Activated B cell treated with CpG ODN at 0.5 μM for 24 hours (primary cell): ENCODE measurements at regions not wholly inside any gene's neighbourhood (a gene's known extent, or its start where the extent isn't known, plus 50 kb on each side); places are given as distances from the start of the nearest gene placed in this dataset.

Source experiments
- ATAC-seq: fragments of 200-7000 bp; cut with Tn5 transposase; one replicate; pipeline ENCODE4 v1.10.0; 2021; ENCODE audit warnings: low read depth, mild to moderate bottlenecking, moderate library complexity
- CTCF ChIA-PET: fragments of 350-600 bp; sonication (Branson Sonifier 250); formaldehyde crosslinking; loops from one replicate; lab custom pipeline; 2021; ENCODE audit warnings: antibody characterized with exemption; lab: Charles Lee
- POLR2A ChIA-PET: fragments of 350-600 bp; sonication (Branson Sonifier 250); formaldehyde crosslinking; loops from one replicate; lab custom pipeline; 2021; ENCODE audit warnings: antibody characterized with exemption; lab: Charles Lee
- DNase-seq: peaks from one replicate; pipeline ENCODE4 v3.0.0; 2022
- H3K27ac Mint-ChIP-seq: one replicate; pipeline ENCODE4 v1.8.0; 2020; ENCODE audit warnings: mixed read lengths
- H3K27me3 Mint-ChIP-seq: one replicate; pipeline ENCODE4 v1.8.0; 2021; ENCODE audit warnings: mixed read lengths
- H3K36me3 Mint-ChIP-seq: one replicate; pipeline ENCODE4 v1.8.0; 2021; ENCODE audit warnings: low read depth, mixed read lengths
- H3K4me1 Mint-ChIP-seq: one replicate; pipeline ENCODE4 v1.8.0; 2021; ENCODE audit warnings: mixed read lengths
- H3K4me3 Mint-ChIP-seq: one replicate; pipeline ENCODE4 v1.8.0; 2020; ENCODE audit warnings: mild to moderate bottlenecking, mixed read lengths
- H3K9me3 Mint-ChIP-seq: one replicate; pipeline ENCODE4 v1.8.0; 2020; ENCODE audit warnings: mixed read lengths
- intact Hi-C: fragments of 100-400 bp; cut with micrococcal nuclease; formaldehyde crosslinking; loops from one replicate; pipeline ENCODE4 v1.15.1; 2024
- TF ChIP-seq, protein P1 (sequence below): fragments of 200-600 bp; IDR thresholded peaks from one replicate; pipeline ENCODE4 v1.8.0; 2022; ENCODE audit warnings: antibody characterized with exemption, mild to moderate bottlenecking

GRCh38 chr7:45255187-45255586 is 97.6 kb downstream of the RAMP3 start:
- Mint-ChIP-seq H3K27me3 (peaks cover 33% of the 10 kb centered on the region), H3K9me3 (no peaks in the 10 kb centered on the region), H3K4me1 (peaks cover 22% of the 10 kb centered on the region), H3K36me3 (no peaks in the 10 kb centered on the region), H3K4me3 (no peak overlapping the region), H3K27ac (no peak overlapping the region)
- ChIA-PET POLR2A (no interaction called here), CTCF (no interaction called here)
- intact Hi-C loops = no loop called here
- TF ChIP-seq, protein P1, sequence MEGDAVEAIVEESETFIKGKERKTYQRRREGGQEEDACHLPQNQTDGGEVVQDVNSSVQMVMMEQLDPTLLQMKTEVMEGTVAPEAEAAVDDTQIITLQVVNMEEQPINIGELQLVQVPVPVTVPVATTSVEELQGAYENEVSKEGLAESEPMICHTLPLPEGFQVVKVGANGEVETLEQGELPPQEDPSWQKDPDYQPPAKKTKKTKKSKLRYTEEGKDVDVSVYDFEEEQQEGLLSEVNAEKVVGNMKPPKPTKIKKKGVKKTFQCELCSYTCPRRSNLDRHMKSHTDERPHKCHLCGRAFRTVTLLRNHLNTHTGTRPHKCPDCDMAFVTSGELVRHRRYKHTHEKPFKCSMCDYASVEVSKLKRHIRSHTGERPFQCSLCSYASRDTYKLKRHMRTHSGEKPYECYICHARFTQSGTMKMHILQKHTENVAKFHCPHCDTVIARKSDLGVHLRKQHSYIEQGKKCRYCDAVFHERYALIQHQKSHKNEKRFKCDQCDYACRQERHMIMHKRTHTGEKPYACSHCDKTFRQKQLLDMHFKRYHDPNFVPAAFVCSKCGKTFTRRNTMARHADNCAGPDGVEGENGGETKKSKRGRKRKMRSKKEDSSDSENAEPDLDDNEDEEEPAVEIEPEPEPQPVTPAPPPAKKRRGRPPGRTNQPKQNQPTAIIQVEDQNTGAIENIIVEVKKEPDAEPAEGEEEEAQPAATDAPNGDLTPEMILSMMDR = no peak
- no peak for ATAC-seq
- no peak for DNase-seq

- Mint-ChIP-seq H3K27me3 (peaks cover 39% of the 10 kb centered on the region), H3K27ac (no peak overlapping the region), H3K4me3 (no peak overlapping the region), H3K4me1 (peaks cover 24% of the 10 kb centered on the region), H3K36me3 (no peaks in the 10 kb centered on the region), H3K9me3 (no peaks in the 10 kb centered on the region)
- ATAC-seq (no peak), DNase-seq (no peak)
- ChIA-PET POLR2A (no interaction called here), CTCF (interaction anchor here (0.7 kb wide), 1 partner anchor 100 kb away, joined by 4 read pairs; no protein-coding TSS in a partner anchor)
- TF ChIP-seq, protein P1 = no peak
- intact Hi-C loops = no loop called here
Measured at GRCh38 chr7:45256309-45256708, 98.7 kb downstream of the RAMP3 start.

DNA sequence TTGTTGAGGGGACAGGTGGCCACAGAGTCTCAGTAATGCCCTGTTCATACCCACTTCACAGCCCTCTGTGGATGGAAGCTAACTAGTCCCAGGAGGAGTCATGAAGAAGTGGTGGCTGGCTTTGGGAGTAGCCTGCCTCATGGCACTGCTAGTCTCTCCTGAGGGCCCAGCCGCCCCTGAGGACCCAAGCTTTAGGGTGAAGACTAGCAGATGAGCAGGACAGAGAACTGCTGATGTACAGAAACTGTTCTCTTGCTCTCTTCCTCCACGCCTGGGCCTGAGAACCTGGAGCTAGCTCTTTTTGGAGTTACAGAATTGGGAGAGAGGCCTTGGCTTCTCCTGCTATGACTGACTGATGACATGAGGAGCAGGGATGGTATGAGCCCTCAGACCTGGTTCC is 99.2 kb downstream of the RAMP3 start:
- intact Hi-C loops = no loop called here
- H3K9me3 Mint-ChIP-seq = no peaks in the 10 kb centered on the region
- CTCF ChIA-PET = no interaction called here
- no peaks in the 10 kb centered on the region for H3K36me3 Mint-ChIP-seq
- peaks cover 24% of the 10 kb centered on the region for H3K4me1 Mint-ChIP-seq
- POLR2A ChIA-PET = no interaction called here
- no peak overlapping the region for H3K27ac Mint-ChIP-seq
- H3K4me3 Mint-ChIP-seq = no peak overlapping the region
- no peak for DNase-seq
- no peak for ATAC-seq
- TF ChIP-seq, protein P1 = no peak
- peaks cover 41% of the 10 kb centered on the region for H3K27me3 Mint-ChIP-seq

GRCh38 chr7:45257284-45257683 is 99.7 kb downstream of the RAMP3 start:
- Mint-ChIP-seq H3K9me3 (no peaks in the 10 kb centered on the region), H3K4me3 (no peak overlapping the region), H3K4me1 (peaks cover 24% of the 10 kb centered on the region), H3K36me3 (no peaks in the 10 kb centered on the region), H3K27me3 (peaks cover 44% of the 10 kb centered on the region), H3K27ac (no peak overlapping the region)
- ChIA-PET POLR2A (no interaction called here), CTCF (no interaction called here)
- ATAC-seq = no peak
- TF ChIP-seq, protein P1 = no peak
- no peak for DNase-seq
- intact Hi-C loops = no loop called here

- Mint-ChIP-seq H3K27ac (no peak overlapping the region), H3K4me3 (no peak overlapping the region), H3K36me3 (no peaks in the 10 kb centered on the region), H3K9me3 (peaks cover 7% of the 10 kb centered on the region), H3K4me1 (peaks cover 24% of the 10 kb centered on the region), H3K27me3 (peaks cover 40% of the 10 kb centered on the region)
- intact Hi-C loops = no loop called here
- ChIA-PET POLR2A (no interaction called here), CTCF (no interaction called here)
- ATAC-seq (peak; percentile 72), DNase-seq (no peak)
- TF ChIP-seq, protein P1 = no peak
Measured at GRCh38 chr7:45258533-45259226, 101.1 kb downstream of the RAMP3 start.
